Astrocyte of the spinal cord (primary cell): ENCODE measurements at regions not wholly inside any gene's neighbourhood (a gene's known extent, or its start where the extent isn't known, plus 50 kb on each side); places are given as distances from the start of the nearest gene placed in this dataset.

Source experiments
- DNase-seq: peaks from one replicate; pipeline ENCODE4 v3.0.0; 2011; ENCODE audit warnings: low read depth, low spot score
- H3K4me3 ChIP-seq: 2 replicates; pipeline ENCODE4 v1.5.1; 2011; ENCODE audit warnings: low read depth, mild to moderate bottlenecking, low read length, moderate library complexity
- in situ Hi-C: cut with HindIII; loops from 2 replicates; pipeline ENCODE4 v1.10.0; 2017; ENCODE audit warnings: low sequenced_read_pairs
- TF ChIP-seq, protein P1 (sequence below): IDR thresholded peaks from 2 replicates; pipeline ENCODE4 v1.5.1; 2012; ENCODE audit warnings: low read depth, mild to moderate bottlenecking, low read length, inconsistent platforms

DNA sequence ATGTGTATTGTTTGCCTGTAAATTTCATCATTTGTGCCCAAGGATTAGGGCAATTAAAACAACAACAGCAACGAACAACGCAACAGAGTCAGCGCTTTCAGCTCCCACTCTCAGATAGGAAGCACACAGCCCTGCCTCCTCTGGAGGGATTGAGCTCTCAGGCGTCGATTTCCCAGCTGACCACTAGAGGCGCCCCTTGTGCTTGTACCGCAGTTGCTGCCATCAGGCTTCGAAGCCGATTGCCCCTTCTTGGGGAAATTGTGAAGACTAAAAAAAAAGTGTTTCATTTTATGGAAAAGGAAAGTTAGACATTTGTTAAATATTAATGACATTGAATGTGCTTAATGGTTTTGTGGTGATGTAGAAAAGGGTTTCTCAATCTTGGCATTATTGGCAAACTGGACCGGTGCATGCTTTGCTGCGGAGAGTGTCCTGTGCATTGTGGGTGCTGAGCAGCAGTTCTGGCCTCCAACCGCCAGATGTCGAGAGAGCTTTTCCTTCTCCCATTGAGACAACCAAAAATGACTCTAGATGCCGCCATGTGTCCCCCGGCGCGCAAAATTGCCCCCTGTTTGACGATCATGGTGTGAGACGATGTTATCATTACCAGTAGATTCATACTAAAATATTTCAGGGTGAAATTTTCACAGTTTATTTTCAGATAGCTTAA is 650.4 kb upstream of the RBFOX1 start:
- in situ Hi-C loops = no loop called here
- TF ChIP-seq, protein P1, sequence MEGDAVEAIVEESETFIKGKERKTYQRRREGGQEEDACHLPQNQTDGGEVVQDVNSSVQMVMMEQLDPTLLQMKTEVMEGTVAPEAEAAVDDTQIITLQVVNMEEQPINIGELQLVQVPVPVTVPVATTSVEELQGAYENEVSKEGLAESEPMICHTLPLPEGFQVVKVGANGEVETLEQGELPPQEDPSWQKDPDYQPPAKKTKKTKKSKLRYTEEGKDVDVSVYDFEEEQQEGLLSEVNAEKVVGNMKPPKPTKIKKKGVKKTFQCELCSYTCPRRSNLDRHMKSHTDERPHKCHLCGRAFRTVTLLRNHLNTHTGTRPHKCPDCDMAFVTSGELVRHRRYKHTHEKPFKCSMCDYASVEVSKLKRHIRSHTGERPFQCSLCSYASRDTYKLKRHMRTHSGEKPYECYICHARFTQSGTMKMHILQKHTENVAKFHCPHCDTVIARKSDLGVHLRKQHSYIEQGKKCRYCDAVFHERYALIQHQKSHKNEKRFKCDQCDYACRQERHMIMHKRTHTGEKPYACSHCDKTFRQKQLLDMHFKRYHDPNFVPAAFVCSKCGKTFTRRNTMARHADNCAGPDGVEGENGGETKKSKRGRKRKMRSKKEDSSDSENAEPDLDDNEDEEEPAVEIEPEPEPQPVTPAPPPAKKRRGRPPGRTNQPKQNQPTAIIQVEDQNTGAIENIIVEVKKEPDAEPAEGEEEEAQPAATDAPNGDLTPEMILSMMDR = peak; percentile 25
- no peak for DNase-seq
- H3K4me3 ChIP-seq = no peak overlapping the region

DNA sequence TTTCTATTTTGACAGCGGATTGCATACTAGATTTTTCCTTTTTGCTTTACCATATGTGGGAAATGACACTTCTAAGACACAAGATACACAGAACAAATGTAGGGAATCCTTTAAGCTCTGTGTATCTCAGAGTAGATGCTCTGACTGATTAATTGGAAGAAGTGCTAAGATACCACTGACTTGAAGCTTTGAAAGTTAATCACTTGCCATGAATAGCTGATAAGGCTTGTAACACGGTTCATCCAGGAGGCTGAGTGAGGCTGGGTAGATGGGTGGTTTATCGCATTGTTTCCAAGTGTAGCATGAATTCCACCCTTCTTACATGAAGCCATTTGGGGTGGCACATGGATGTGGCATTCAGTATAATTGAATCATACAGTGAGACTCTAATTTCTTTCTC is 654.1 kb upstream of the RBFOX1 start:
- no peak overlapping the region for H3K4me3 ChIP-seq
- DNase-seq = no peak
- TF ChIP-seq, protein P1 = no peak
- in situ Hi-C loops = no loop called here

- in situ Hi-C loops = no loop called here
- TF ChIP-seq, protein P1 = no peak
- H3K4me3 ChIP-seq = no peak overlapping the region
- no peak for DNase-seq
Observed at GRCh38 chr16:6674071-6674470, 658.6 kb upstream of the RBFOX1 start.

DNA sequence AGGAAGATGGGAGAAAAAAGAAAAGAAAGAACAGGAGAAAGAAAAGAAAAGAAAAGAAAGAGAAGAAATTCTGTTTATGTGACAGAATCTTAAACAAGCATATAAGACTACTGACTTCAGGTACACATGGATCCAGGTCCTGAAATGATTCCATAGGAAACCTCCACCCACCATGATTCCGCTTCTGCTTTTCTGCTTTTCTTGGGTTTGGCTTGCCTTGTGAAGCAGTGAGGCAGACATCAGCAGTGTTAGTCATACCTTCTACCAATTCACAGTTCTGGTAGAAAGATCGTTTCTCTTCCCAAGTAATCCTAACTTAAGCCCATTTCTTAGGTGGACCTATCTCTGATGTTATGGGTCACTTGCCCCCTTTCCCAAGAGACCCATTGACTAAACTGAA is 660.1 kb upstream of the RBFOX1 start:
- in situ Hi-C loops = no loop called here

GRCh38 chr16:6667393-6667792 is 665.3 kb upstream of the RBFOX1 start:
- DNase-seq = no peak
- H3K4me3 ChIP-seq = no peak overlapping the region
- TF ChIP-seq, protein P1 = no peak
- in situ Hi-C loops = no loop called here

More for the DNA sequence above, 660.1 kb upstream of the RBFOX1 start:
- no peak overlapping the region for H3K4me3 ChIP-seq
- TF ChIP-seq, protein P1 = no peak
- DNase-seq = no peak

DNA sequence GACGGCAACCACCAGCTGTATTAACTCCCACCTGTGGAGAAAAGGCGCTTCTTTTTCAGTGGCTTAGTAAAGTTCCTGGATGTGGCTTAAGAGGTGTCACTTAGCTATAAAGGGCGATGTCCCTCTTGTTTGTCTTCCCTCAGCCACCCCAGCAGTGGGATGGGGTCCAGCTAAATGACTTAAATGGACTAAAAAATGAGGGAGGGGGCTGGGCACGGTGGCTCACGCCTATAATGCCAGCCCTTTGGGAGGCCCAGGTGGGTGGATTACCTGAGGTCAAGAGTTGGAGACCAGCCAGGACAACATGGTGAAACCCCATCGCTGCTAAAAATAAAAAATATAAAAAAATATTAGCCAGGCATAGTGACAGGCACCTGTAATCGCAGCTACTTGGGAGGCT is 667.5 kb upstream of the RBFOX1 start:
- H3K4me3 ChIP-seq = no peak overlapping the region
- in situ Hi-C loops = no loop called here
- TF ChIP-seq, protein P1 = no peak
- no peak for DNase-seq
